Dedifferentiated amniotic fluid mesenchymal stem cell (primary cell): ENCODE measurements at regions not wholly inside any gene's neighbourhood (a gene's known extent, or its start where the extent isn't known, plus 50 kb on each side); places are given as distances from the start of the nearest gene placed in this dataset.

Experiments
- DNase-seq: peaks from one replicate; pipeline ENCODE4 v3.0.0-alpha.2; 2016; ENCODE audit errors: extremely low spot score

GRCh38 chr7:31456646-31457368, 57.1 kb upstream of the ITPRID1 start:
- no peak for DNase-seq

- DNase-seq: no peak
Observed at GRCh38 chr7:31457551-31457950, 56.3 kb upstream of the ITPRID1 start.

- DNase-seq: no peak
Observed at GRCh38 chr7:31458203-31458602, 55.7 kb upstream of the ITPRID1 start.

- no peak for DNase-seq
Observed at GRCh38 chr7:31462636-31463035, 51.3 kb upstream of the ITPRID1 start.
